ENCODE measurements at regions not wholly inside any gene's neighbourhood (a gene's known extent, or its start where the extent isn't known, plus 50 kb on each side); places are given as distances from the start of the nearest gene placed in this dataset.

DNA sequence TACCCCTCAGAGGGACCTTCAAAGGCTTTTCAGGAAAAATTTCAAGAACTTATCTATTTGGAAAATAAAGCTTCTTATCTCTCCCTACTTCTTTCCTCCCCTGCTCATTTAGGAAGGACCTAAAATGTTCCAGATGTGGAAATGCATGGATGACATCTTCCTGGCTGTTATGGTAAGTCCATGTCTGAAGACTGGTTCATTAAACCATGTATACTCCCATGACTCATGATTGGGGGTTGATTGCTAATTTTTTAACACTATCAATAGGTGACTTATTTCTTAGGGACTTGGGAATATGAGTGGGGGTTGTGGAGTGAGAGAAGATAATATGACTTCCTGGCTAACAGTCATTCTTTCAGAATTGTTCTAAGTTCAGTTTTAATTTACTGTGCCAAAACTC, 104.0 kb upstream of the PARD3B start:
- no peak for DNase-seq

- no peak for DNase-seq
Observed at GRCh38 chr2:204445149-204445548, 100.1 kb upstream of the PARD3B start.

DNA sequence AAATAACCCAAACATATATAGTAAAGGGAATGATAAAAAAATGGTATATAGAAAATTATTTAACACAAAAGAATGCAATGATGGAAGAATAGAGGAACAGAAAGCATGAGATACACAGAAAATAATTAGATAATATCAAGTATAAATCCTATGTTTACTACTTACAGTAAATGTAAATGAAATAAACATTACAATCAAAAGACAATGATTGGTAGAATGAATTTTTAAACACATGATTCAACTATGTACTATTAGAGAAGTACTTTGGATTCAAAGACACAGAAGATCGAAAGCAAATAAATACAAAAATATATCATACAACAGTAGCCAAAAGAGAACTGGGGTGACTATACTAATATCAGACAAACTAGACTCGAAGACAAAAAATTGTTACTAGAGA, 97.6 kb upstream of the PARD3B start:
- no peak for DNase-seq

GRCh38 chr2:204449977-204450376, 95.3 kb upstream of the PARD3B start:
- DNase-seq, result no peak

GRCh38 chr2:204451766-204452165, 93.5 kb upstream of the PARD3B start:
- no peak for DNase-seq

DNA sequence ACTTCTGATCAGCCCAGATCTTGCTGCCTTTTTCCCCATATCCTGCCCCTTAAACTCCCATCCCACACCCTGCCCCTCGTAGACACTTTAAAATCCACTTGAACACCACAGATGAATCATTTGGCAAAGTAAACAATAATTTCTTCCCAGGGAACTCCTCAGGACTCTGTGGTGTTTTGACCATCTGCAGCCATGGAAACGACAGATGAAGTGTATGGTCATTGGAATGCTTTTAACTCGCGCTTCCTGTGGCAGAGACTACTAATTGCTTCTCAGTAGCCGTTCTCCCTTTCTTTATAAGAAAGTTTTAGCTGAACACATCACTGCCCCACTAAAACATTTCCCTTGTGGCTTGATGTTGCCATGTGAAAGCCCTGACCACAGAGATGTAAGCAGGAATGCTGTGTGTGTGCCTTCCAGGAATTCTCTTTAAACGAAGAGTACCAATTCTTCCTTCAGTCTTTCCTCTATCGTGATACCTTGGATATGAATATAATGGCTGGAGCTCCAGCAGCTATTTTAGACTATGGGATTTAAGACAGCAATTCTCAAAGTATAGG, 92.7 kb upstream of the PARD3B start:
- DNase-seq, result peak; percentile 91

- no peak for DNase-seq
Observed at GRCh38 chr2:204453730-204454167, 91.5 kb upstream of the PARD3B start.

DNA sequence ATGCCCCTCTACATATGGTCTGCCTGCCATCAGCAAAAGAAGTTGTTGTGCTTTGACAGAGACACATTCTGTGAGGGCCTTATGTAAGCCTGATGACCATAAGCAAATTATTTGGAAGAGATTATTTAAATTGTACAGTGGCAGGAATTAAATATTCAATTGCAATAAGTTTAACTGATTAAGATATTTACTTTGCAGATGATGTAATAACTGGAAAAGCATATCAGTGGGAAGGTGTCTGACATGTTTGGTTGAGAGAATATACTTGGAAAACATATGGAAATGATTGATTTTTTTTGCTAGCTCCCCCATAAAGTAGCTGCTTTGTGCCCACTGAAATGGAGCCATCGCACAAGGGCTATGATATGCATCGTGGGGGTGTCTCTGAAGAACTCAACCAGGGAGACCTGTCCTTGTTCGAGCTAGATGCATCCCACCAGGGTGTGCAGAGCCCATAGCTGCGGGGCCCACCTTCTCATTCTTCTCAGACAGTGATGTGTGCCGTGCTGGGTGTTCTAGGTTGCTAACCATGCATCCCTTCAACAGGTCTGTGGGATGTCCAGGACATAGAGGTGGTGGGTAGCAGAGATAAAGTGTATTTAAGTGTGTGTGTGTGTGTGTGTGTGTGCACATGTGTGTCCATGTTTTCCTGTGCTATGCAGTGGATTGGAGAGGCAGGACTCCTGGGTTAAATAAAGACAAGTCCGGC, 90.4 kb upstream of the PARD3B start:
- DNase-seq, result no peak

DNA sequence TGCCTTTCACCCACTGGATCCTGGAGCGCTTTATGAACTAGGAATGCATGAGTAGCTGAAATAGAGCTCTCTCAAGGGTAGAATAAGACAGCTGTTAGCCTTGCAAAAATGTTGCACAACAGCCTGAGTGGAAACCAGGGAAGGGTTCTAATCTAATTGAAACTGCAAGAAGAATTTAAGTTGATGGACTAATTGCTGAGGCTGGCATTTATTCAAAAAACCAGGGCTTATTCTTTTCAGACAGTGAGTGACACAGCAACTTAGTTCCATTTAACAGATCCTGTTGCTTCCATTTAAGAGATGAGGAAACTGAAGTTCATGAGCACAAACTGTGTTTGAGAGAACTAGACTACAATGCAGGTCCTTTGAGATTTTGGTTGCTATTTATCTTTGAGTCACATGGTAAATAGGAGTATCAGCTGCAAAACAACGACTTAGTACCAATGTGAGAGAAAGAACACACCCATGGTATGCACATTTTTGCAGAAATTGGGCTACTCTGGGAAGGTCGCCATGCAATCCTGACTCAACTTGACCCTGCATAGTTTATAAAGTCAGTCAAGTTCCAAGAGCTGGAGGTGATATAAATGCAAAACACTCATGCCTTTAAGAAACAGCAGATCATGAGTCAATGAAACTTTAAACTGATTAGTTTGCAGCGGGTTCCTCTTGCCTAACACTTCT, 76.4 kb upstream of the PARD3B start:
- peak; percentile 67 for DNase-seq

DNA sequence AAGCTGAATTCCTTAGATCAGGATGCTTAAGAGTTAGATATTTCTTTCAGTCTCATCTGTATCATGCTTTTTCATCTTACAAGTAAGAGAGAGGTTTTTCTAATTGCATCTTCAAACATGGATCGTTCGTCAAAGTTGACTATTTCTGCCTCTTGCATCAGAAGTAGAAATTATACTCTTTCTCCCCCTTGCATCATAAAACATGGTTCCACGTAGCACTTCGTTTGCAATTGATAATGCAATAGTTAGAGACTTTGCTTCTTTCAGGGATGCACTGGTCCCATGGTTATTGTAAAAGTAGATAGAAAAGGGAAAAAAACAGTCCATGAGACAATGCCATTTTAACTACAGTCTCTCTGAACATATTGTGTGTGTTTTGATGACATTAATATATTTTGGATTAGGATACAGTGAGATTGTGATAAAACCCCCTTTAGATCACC, 75.1 kb upstream of the PARD3B start:
- peak; percentile 20 for DNase-seq

GRCh38 chr2:204470621-204471196, 74.6 kb upstream of the PARD3B start:
- DNase-seq, result no peak

- DNase-seq, result no peak
Observed at GRCh38 chr2:204472375-204472774, 72.9 kb upstream of the PARD3B start.

- no peak for DNase-seq
Observed at GRCh38 chr2:204473224-204473623, 72.1 kb upstream of the PARD3B start.

DNA sequence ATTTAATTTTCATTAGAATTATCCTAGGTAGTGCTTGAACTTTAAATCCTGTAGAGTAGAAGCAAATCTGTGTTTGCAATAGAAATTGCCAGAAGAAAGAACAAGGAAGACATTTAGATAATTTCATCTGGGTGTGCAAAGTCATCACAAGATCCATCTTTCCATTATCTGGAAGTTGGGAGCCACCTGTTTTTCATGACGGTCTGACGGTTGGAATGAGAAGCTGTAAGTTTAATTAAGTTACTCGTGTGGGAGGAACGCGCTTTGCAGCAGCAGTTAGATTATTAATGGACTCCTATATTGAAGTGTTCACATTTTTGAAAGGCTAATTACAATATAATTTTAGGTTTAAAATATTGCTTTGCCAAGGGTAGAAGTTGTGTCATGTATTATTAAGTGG, 69.9 kb upstream of the PARD3B start:
- no peak for DNase-seq

DNA sequence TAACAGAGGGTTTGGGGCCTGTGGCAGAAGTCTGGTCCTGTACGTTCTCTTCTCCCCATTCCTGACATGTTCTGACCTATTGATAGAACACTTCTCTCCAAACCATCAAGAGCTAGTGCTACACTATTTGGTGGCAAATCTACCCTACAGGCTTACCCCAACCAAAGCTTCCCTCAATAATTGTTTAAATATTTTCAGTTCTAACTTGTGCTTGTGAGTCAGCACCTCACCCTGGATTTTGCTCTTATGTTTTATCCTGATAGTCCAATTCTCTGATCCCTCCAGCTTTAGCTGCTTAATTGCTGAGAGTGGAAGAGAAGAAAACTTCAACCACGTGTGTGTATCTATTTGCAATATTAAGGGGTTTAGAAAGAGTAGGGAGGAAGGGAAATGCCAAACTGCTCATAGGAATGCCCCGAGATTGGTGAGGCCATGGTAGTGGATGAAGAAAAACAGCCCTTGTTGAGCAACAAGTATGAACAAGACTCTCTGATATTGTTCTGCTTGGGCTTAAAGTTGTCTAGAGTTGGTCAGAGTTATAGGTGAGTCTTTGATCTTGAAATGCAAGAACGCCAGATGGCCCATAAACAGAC, 67.8 kb upstream of the PARD3B start:
- DNase-seq, result no peak

GRCh38 chr2:204479557-204479956, 65.7 kb upstream of the PARD3B start:
- DNase-seq, result peak; percentile 38

- no peak for DNase-seq
Observed at GRCh38 chr2:204480676-204481075, 64.6 kb upstream of the PARD3B start.

- DNase-seq, result no peak
Observed at GRCh38 chr2:204483608-204484081, 61.6 kb upstream of the PARD3B start.

DNA sequence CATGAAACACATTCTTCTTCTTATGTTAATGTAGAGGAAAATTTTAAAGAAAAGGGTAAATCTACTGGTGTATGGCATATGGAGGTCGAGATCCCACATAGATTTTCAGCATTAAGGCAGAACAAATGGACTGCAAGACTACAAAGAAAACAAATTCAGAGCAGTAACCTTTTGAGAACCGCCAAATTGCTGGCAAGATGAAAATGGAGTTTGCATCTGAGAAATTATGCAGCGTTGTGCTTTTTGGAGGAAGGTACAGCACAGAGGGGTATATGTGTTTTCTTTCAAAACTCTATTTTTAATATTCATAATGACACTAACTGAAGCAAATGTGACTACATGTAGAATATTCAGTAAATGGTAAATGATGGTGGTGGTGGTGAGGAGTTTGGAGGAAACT, 59.0 kb upstream of the PARD3B start:
- DNase-seq, result no peak

DNA sequence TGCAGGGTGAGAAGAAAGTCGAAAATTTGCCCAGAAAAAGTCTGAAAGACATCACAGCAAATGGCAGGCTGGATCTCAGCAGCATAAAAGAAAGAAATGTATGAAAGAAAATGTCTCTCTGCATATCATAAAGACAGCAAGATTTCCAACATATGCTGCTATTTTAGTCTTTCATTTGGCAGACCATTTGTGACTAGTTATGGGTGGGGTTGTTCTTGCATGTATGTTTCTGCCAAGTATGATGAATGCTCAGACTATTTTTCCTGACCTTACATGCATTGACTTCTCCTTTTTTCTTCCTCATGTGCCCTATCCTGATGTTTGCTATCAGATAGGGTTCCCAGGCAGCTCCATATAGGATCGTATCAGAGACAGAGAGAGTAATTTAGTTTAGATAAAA, 58.5 kb upstream of the PARD3B start:
- peak; percentile 69 for DNase-seq

GRCh38 chr2:204487447-204488229, 57.6 kb upstream of the PARD3B start:
- peak; percentile 23 for DNase-seq

DNA sequence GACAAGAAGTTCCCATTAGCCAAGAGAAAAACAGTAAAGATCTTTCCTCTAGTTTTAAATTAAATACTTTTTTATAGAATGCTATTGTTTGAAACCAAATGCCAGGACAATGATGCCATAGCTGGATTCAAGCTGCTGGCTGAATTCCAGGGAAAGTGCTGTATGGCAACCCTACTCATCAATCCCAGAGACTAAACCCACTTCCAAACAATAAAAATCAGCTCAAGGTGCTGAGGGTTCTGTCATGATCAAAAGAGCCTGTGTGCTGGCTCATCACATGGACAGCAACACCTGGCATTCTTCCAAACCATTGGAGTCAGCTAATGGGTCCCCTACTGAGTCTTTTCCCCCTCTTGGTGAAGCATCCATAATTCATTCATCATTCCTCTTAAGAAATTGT, 53.7 kb upstream of the PARD3B start:
- DNase-seq, result peak; percentile 56

DNA sequence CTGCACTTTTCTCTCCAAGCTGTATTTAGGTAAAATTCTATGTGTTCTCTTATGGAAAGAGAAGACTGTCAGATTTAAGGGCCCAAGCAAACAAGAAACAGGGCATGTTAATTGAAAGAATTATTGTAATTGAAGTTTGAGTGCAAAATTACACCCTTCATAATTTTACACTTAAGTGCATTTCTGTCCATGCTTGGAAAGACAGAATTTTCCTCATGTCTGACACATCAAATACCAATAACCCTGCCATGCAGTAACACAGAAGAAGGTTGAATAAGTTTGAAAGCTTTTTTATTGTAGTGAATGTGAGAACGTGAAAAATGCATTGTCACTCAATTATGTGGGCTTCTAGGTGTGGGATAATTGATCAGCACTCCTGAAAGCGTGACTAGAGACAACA, 52.9 kb upstream of the PARD3B start:
- DNase-seq, result no peak

Data from fibroblast of upper back skin (primary cell).